ENCODE measurements at regions not wholly inside any gene's neighbourhood (a gene's known extent, or its start where the extent isn't known, plus 50 kb on each side); places are given as distances from the start of the nearest gene placed in this dataset.

- H3K27me3 ChIP-seq (ENCODE audit: control insufficient read depth, insufficient read depth, low read length) = no peaks in the 10 kb centered on the region
- no peak overlapping the region for H3K27ac ChIP-seq (ENCODE audit: low read length)
Observed at GRCh38 chr3:95002438-95003046, 939.7 kb downstream of the NSUN3 start.

GRCh38 chr3:95028688-95029087 is 965.8 kb downstream of the NSUN3 start:
- DNase-seq (ENCODE audit: low read depth, low spot score) = no peak
- no CpG with 5 or more reads among the region's 2 CpGs for WGBS (ENCODE audit: insufficient coverage, insufficient read length)
- H3K36me3 ChIP-seq (ENCODE audit: control insufficient read depth, insufficient read depth, low read length) = no peaks in the 10 kb centered on the region
- no peaks in the 10 kb centered on the region for H3K27me3 ChIP-seq (ENCODE audit: control insufficient read depth, insufficient read depth, low read length)
- no peaks in the 10 kb centered on the region for H3K4me1 ChIP-seq (ENCODE audit: control insufficient read depth, insufficient read depth, low read length)
- H3K27ac ChIP-seq (ENCODE audit: low read length) = no peak overlapping the region
- H3K9me3 ChIP-seq (ENCODE audit: control insufficient read depth, insufficient read depth, low read length) = no peaks in the 10 kb centered on the region
- H3K4me3 ChIP-seq (ENCODE audit: low read length) = no peak overlapping the region

More at GRCh38 chr3:95002438-95003046, 939.7 kb downstream of the NSUN3 start:
- Histone ChIP-seq H3K4me3 (ENCODE audit: low read length) (no peak overlapping the region), H3K9me3 (ENCODE audit: control insufficient read depth, insufficient read depth, low read length) (no peaks in the 10 kb centered on the region), H3K4me1 (ENCODE audit: control insufficient read depth, insufficient read depth, low read length) (no peaks in the 10 kb centered on the region), H3K36me3 (ENCODE audit: control insufficient read depth, insufficient read depth, low read length) (no peaks in the 10 kb centered on the region)
- no peak for DNase-seq (ENCODE audit: low read depth, low spot score)

GRCh38 chr3:95029644-95030043 is 966.8 kb downstream of the NSUN3 start:
- Histone ChIP-seq H3K4me3 (ENCODE audit: low read length) (no peak overlapping the region), H3K36me3 (ENCODE audit: control insufficient read depth, insufficient read depth, low read length) (no peaks in the 10 kb centered on the region), H3K9me3 (ENCODE audit: control insufficient read depth, insufficient read depth, low read length) (no peaks in the 10 kb centered on the region), H3K27ac (ENCODE audit: low read length) (no peak overlapping the region), H3K27me3 (ENCODE audit: control insufficient read depth, insufficient read depth, low read length) (no peaks in the 10 kb centered on the region), H3K4me1 (ENCODE audit: control insufficient read depth, insufficient read depth, low read length) (no peaks in the 10 kb centered on the region)
- no peak for DNase-seq (ENCODE audit: low read depth, low spot score)

- no CpG with 5 or more reads among the region's 2 CpGs for WGBS (ENCODE audit: insufficient coverage, insufficient read length)
- DNase-seq (ENCODE audit: low read depth, low spot score) = no peak
- H3K9me3 ChIP-seq (ENCODE audit: control insufficient read depth, insufficient read depth, low read length) = no peaks in the 10 kb centered on the region
- H3K4me1 ChIP-seq (ENCODE audit: control insufficient read depth, insufficient read depth, low read length) = no peaks in the 10 kb centered on the region
- H3K27ac ChIP-seq (ENCODE audit: low read length) = no peak overlapping the region
- H3K4me3 ChIP-seq (ENCODE audit: low read length) = no peak overlapping the region
- H3K27me3 ChIP-seq (ENCODE audit: control insufficient read depth, insufficient read depth, low read length) = no peaks in the 10 kb centered on the region; the same call in 1 of the 2 replicates
- H3K36me3 ChIP-seq (ENCODE audit: control insufficient read depth, insufficient read depth, low read length) = no peaks in the 10 kb centered on the region
Observed at GRCh38 chr3:95036526-95037021, 973.7 kb downstream of the NSUN3 start.

- no peak overlapping the region for H3K27ac ChIP-seq (ENCODE audit: low read length)
- no peaks in the 10 kb centered on the region for H3K9me3 ChIP-seq (ENCODE audit: control insufficient read depth, insufficient read depth, low read length)
- DNase-seq (ENCODE audit: low read depth, low spot score) = no peak
- H3K4me1 ChIP-seq (ENCODE audit: control insufficient read depth, insufficient read depth, low read length) = no peaks in the 10 kb centered on the region
- WGBS (ENCODE audit: insufficient coverage, insufficient read length) = no CpG with 5 or more reads among the region's 5 CpGs
- H3K36me3 ChIP-seq (ENCODE audit: control insufficient read depth, insufficient read depth, low read length) = no peaks in the 10 kb centered on the region
- no peaks in the 10 kb centered on the region; the same call in 1 of the 2 replicates for H3K27me3 ChIP-seq (ENCODE audit: control insufficient read depth, insufficient read depth, low read length)
- no peak overlapping the region for H3K4me3 ChIP-seq (ENCODE audit: low read length)
Observed at GRCh38 chr3:95037097-95037496, 974.2 kb downstream of the NSUN3 start.

GRCh38 chr3:95037927-95038326 is 975.1 kb downstream of the NSUN3 start:
- WGBS (ENCODE audit: insufficient coverage, insufficient read length) = no CpG with 5 or more reads among the region's 3 CpGs
- Histone ChIP-seq H3K4me1 (ENCODE audit: control insufficient read depth, insufficient read depth, low read length) (no peaks in the 10 kb centered on the region), H3K27ac (ENCODE audit: low read length) (no peak overlapping the region), H3K9me3 (ENCODE audit: control insufficient read depth, insufficient read depth, low read length) (no peaks in the 10 kb centered on the region), H3K27me3 (ENCODE audit: control insufficient read depth, insufficient read depth, low read length) (no peaks in the 10 kb centered on the region; the same call in 1 of the 2 replicates), H3K4me3 (ENCODE audit: low read length) (no peak overlapping the region), H3K36me3 (ENCODE audit: control insufficient read depth, insufficient read depth, low read length) (no peaks in the 10 kb centered on the region)
- no peak for DNase-seq (ENCODE audit: low read depth, low spot score)

GRCh38 chr3:95044101-95044500 is 981.2 kb downstream of the NSUN3 start:
- no peaks in the 10 kb centered on the region for H3K36me3 ChIP-seq (ENCODE audit: control insufficient read depth, insufficient read depth, low read length)
- WGBS (ENCODE audit: insufficient coverage, insufficient read length) = no CpG with 5 or more reads among the region's 2 CpGs
- no peak overlapping the region for H3K27ac ChIP-seq (ENCODE audit: low read length)
- H3K9me3 ChIP-seq (ENCODE audit: control insufficient read depth, insufficient read depth, low read length) = no peaks in the 10 kb centered on the region
- no peaks in the 10 kb centered on the region for H3K27me3 ChIP-seq (ENCODE audit: control insufficient read depth, insufficient read depth, low read length)
- H3K4me3 ChIP-seq (ENCODE audit: low read length) = no peak overlapping the region
- no peak for DNase-seq (ENCODE audit: low read depth, low spot score)
- H3K4me1 ChIP-seq (ENCODE audit: control insufficient read depth, insufficient read depth, low read length) = no peaks in the 10 kb centered on the region

- Histone ChIP-seq H3K4me1 (ENCODE audit: control insufficient read depth, insufficient read depth, low read length) (no peaks in the 10 kb centered on the region), H3K27ac (ENCODE audit: low read length) (no peak overlapping the region), H3K4me3 (ENCODE audit: low read length) (no peak overlapping the region), H3K36me3 (ENCODE audit: control insufficient read depth, insufficient read depth, low read length) (no peaks in the 10 kb centered on the region), H3K9me3 (ENCODE audit: control insufficient read depth, insufficient read depth, low read length) (no peaks in the 10 kb centered on the region), H3K27me3 (ENCODE audit: control insufficient read depth, insufficient read depth, low read length) (no peaks in the 10 kb centered on the region)
- no peak for DNase-seq (ENCODE audit: low read depth, low spot score)
Observed at GRCh38 chr3:95048564-95048963, 985.7 kb downstream of the NSUN3 start.

- Histone ChIP-seq H3K9me3 (ENCODE audit: control insufficient read depth, insufficient read depth, low read length) (no peaks in the 10 kb centered on the region), H3K4me1 (ENCODE audit: control insufficient read depth, insufficient read depth, low read length) (no peaks in the 10 kb centered on the region), H3K4me3 (ENCODE audit: low read length) (no peak overlapping the region), H3K27me3 (ENCODE audit: control insufficient read depth, insufficient read depth, low read length) (no peaks in the 10 kb centered on the region), H3K36me3 (ENCODE audit: control insufficient read depth, insufficient read depth, low read length) (no peaks in the 10 kb centered on the region), H3K27ac (ENCODE audit: low read length) (no peak overlapping the region)
- WGBS (ENCODE audit: insufficient coverage, insufficient read length) = no CpG with 5 or more reads among the region's 1 CpG
- DNase-seq (ENCODE audit: low read depth, low spot score) = no peak
Observed at GRCh38 chr3:95049841-95050240, 987.0 kb downstream of the NSUN3 start.

- Histone ChIP-seq H3K27ac (ENCODE audit: low read length) (no peak overlapping the region), H3K4me1 (ENCODE audit: control insufficient read depth, insufficient read depth, low read length) (no peaks in the 10 kb centered on the region), H3K27me3 (ENCODE audit: control insufficient read depth, insufficient read depth, low read length) (no peaks in the 10 kb centered on the region), H3K4me3 (ENCODE audit: low read length) (no peak overlapping the region), H3K9me3 (ENCODE audit: control insufficient read depth, insufficient read depth, low read length) (no peaks in the 10 kb centered on the region), H3K36me3 (ENCODE audit: control insufficient read depth, insufficient read depth, low read length) (no peaks in the 10 kb centered on the region)
- no peak for DNase-seq (ENCODE audit: low read depth, low spot score)
- no CpG with 5 or more reads among the region's 2 CpGs for WGBS (ENCODE audit: insufficient coverage, insufficient read length)
Observed at GRCh38 chr3:95055288-95055687, 992.4 kb downstream of the NSUN3 start.

GRCh38 chr3:95082191-95082590 is 1019.3 kb downstream of the NSUN3 start:
- H3K27me3 ChIP-seq (ENCODE audit: control insufficient read depth, insufficient read depth, low read length) = no peaks in the 10 kb centered on the region
- no peaks in the 10 kb centered on the region for H3K36me3 ChIP-seq (ENCODE audit: control insufficient read depth, insufficient read depth, low read length)
- DNase-seq (ENCODE audit: low read depth, low spot score) = no peak
- no peak overlapping the region for H3K27ac ChIP-seq (ENCODE audit: low read length)
- no peak overlapping the region for H3K4me3 ChIP-seq (ENCODE audit: low read length)
- WGBS (ENCODE audit: insufficient coverage, insufficient read length) = no CpG with 5 or more reads among the region's 3 CpGs
- no peaks in the 10 kb centered on the region for H3K9me3 ChIP-seq (ENCODE audit: control insufficient read depth, insufficient read depth, low read length)
- H3K4me1 ChIP-seq (ENCODE audit: control insufficient read depth, insufficient read depth, low read length) = no peaks in the 10 kb centered on the region

Data from iPS DF 6.9 (cell line).